PFSK-1 (cell line): ENCODE measurements at regions not wholly inside any gene's neighbourhood (a gene's known extent, or its start where the extent isn't known, plus 50 kb on each side); places are given as distances from the start of the nearest gene placed in this dataset.

Source experiments
- FOXP2 ChIP-seq: optimal IDR thresholded peaks from 2 replicates; pipeline ENCODE3; 2011; ENCODE audit warnings: borderline replicate concordance, control low read depth, inconsistent platforms; ENCODE audit not compliant: insufficient read depth; ENCODE audit errors: extremely low read length, extremely low read depth
- POLR2AphosphoS5 ChIP-seq: IDR thresholded peaks from 2 replicates; pipeline ENCODE4 v1.6.1; 2012; ENCODE audit warnings: low read depth, mild to moderate bottlenecking, control low read depth, low read length, moderate library complexity
- REST ChIP-seq, 2 experiments: IDR thresholded peaks; 2 replicates each; pipeline versions ENCODE4 v1.6.1 to v1.8.0; 2011 to 2012; ENCODE audit warnings: low read depth in 2 of 2, low read length in 2 of 2, control low read depth in 1 of 2, inconsistent platforms in 1 of 2, mild to moderate bottlenecking in 1 of 2, moderate library complexity in 1 of 2; ENCODE audit not compliant: insufficient read depth in 1 of 2
- SIN3A ChIP-seq: IDR thresholded peaks from 2 replicates; pipeline ENCODE4 v1.6.1; 2012; ENCODE audit warnings: mild to moderate bottlenecking, low read length, moderate library complexity, borderline replicate concordance; ENCODE audit not compliant: insufficient read depth
- TAF1 ChIP-seq: IDR thresholded peaks from 2 replicates; pipeline ENCODE4 v1.6.1; 2012; ENCODE audit warnings: low read length, control low read depth, borderline replicate concordance; ENCODE audit not compliant: insufficient read depth

- TF ChIP-seq POLR2AphosphoS5 (no peak), REST (IDR thresholded peaks at IDR 0.05; ENCODE audit: insufficient read depth in 1 of 2, low read depth in 2 of 2, low read length in 2 of 2) (no peak), TAF1 (no peak), SIN3A (no peak), FOXP2 (no peak)
Observed at GRCh38 chr20:50394569-50394968, 115.6 kb upstream of the PTPN1 start.
